ENCODE measurements at regions not wholly inside any gene's neighbourhood (a gene's known extent, or its start where the extent isn't known, plus 50 kb on each side); places are given as distances from the start of the nearest gene placed in this dataset.
"Not testable (repeated sequence)": the region's sequence is repeated elsewhere in the genome, so short reads cannot be mapped to it uniquely, and the experiment has no call there.

DNA sequence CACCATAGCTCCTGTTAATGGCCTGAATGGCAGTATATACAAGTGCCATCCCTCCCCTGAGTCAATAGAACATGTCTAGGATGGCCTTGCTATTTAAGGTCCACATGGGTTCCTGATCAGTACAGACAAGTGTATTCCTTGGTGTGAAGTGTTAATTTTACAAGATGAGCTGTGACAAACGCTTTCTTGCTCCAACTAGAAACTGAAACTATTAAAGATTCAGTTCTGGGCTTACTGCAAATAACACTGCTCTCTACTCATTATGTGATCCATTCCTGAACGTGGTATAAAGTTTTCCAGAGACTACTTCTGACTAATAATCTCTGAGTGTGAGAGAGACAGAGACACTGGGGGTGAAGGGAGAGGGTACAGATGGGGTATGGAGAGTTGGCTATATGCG is 198.0 kb upstream of the FBXL4 start:
- intact Hi-C loops (cut with micrococcal nuclease) = no loop called here
- no peak overlapping the region for H3K27ac Mint-ChIP-seq (ENCODE audit: low read depth, unreplicated experiment)
- H3K36me3 Mint-ChIP-seq (ENCODE audit: insufficient read depth, unreplicated experiment) = no peaks in the 10 kb centered on the region
- H3K4me3 Mint-ChIP-seq (ENCODE audit: unreplicated experiment) = no peak overlapping the region
- H3K4me1 Mint-ChIP-seq (ENCODE audit: insufficient read depth, unreplicated experiment) = no peaks in the 10 kb centered on the region
- POLR2A ChIA-PET = no interaction called here
- CTCF ChIA-PET = interaction anchor here (0.6 to 2.5 kb wide), 4 partner anchors 26 to 897 kb away, joined by 3 to 12 read pairs (median 4); no protein-coding TSS in a partner anchor
- H3K9me3 Mint-ChIP-seq (ENCODE audit: unreplicated experiment) = no peaks in the 10 kb centered on the region
- TF ChIP-seq, protein P1, sequence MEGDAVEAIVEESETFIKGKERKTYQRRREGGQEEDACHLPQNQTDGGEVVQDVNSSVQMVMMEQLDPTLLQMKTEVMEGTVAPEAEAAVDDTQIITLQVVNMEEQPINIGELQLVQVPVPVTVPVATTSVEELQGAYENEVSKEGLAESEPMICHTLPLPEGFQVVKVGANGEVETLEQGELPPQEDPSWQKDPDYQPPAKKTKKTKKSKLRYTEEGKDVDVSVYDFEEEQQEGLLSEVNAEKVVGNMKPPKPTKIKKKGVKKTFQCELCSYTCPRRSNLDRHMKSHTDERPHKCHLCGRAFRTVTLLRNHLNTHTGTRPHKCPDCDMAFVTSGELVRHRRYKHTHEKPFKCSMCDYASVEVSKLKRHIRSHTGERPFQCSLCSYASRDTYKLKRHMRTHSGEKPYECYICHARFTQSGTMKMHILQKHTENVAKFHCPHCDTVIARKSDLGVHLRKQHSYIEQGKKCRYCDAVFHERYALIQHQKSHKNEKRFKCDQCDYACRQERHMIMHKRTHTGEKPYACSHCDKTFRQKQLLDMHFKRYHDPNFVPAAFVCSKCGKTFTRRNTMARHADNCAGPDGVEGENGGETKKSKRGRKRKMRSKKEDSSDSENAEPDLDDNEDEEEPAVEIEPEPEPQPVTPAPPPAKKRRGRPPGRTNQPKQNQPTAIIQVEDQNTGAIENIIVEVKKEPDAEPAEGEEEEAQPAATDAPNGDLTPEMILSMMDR (IDR thresholded peaks at IDR 0.05; ENCODE audit: unreplicated experiment) = no peak
- no TSS peak for BruUV-seq (replicated peaks)
- peaks cover 37% of the 10 kb centered on the region for H3K27me3 Mint-ChIP-seq (ENCODE audit: insufficient read depth, unreplicated experiment)
- no peak for DNase-seq (ENCODE audit: unreplicated experiment)

DNA sequence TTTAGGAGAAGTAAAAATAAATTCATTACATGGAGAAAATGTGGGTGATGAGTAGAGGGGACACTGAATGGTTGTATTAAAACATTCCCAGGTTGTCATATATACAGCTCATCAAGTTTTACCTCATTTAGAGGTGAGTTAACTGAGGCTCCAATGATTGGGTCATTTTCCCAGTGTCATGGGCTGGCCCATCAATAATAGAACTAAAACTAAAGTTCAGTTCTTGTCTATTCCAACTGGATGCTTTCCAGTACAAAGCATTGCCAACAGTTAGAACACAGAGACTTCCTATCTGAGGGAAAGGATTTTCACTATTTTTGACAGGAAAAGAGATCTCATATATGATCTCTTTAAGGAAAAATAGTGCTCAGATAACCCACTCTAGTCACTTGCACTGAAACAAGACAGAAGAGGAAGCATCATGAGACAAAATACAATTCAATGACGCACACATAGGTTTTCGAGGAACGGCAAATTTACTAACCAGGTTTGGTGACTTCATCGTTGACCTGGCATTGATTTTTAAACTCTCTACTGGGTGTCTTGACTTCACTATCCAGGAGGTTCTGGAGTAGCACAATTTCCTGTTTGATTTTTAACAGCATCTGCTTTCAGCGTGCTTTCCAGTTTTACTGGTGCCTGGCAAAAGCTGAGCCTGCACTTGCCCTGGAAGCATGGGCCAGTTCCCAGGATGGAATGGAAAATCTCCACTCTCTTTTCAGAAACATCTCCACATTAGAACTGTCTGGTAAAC is 195.5 kb upstream of the FBXL4 start:
- no peaks in the 10 kb centered on the region for H3K4me1 Mint-ChIP-seq (ENCODE audit: insufficient read depth, unreplicated experiment)
- ChIA-PET POLR2A (interaction anchor here (0.6 kb wide), 1 partner anchor 654 kb away, joined by 3 read pairs; no protein-coding TSS in a partner anchor), CTCF (interaction anchor here (1.2 to 2.5 kb wide), 2 partner anchors 12 to 99 kb away, joined by 3 to 12 read pairs; no protein-coding TSS in a partner anchor)
- no peaks in the 10 kb centered on the region for H3K36me3 Mint-ChIP-seq (ENCODE audit: insufficient read depth, unreplicated experiment)
- BruUV-seq (replicated peaks) = no TSS peak
- no peak for DNase-seq (ENCODE audit: unreplicated experiment)
- no peak overlapping the region for H3K4me3 Mint-ChIP-seq (ENCODE audit: unreplicated experiment)
- H3K27me3 Mint-ChIP-seq (ENCODE audit: insufficient read depth, unreplicated experiment) = peaks cover 39% of the 10 kb centered on the region
- intact Hi-C loops (cut with micrococcal nuclease) = no loop called here
- H3K27ac Mint-ChIP-seq (ENCODE audit: low read depth, unreplicated experiment) = no peak overlapping the region
- TF ChIP-seq, protein P1 (IDR thresholded peaks at IDR 0.05; ENCODE audit: unreplicated experiment) = no peak
- no peaks in the 10 kb centered on the region for H3K9me3 Mint-ChIP-seq (ENCODE audit: unreplicated experiment)

DNA sequence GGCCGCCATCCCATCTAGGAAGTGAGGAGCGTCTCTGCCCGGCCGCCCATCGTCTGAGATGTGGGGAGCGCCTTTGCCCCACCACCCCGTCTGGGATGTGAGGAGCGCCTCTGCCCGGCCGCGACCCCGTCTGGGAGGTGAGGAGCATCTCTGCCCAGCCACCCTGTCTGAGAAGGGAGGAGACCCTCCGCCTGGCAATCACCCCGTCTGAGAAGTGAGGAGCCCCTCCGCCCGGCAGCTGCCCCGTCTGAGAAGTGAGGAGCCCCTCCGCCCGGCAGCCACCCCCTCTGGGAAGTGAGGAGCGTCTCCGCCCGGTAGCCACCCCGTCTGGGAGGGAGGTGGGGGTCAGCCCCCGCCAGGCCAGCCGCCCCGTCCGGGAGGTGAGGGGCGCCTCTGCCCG is 194.2 kb upstream of the FBXL4 start:
- BruUV-seq (replicated peaks); intact Hi-C loops (cut with micrococcal nuclease); H3K9me3 Mint-ChIP-seq (ENCODE audit: unreplicated experiment); DNase-seq (ENCODE audit: unreplicated experiment); H3K4me3 Mint-ChIP-seq (ENCODE audit: unreplicated experiment); POLR2A ChIA-PET; H3K27ac Mint-ChIP-seq (ENCODE audit: low read depth, unreplicated experiment); H3K4me1 Mint-ChIP-seq (ENCODE audit: insufficient read depth, unreplicated experiment); H3K36me3 Mint-ChIP-seq (ENCODE audit: insufficient read depth, unreplicated experiment): not testable (repeated sequence)
- H3K27me3 Mint-ChIP-seq (ENCODE audit: insufficient read depth, unreplicated experiment) = peaks cover 48% of the 10 kb centered on the region
- CTCF ChIA-PET = interaction anchor here (0.6 to 1.1 kb wide), 2 partner anchors 22 to 101 kb away, joined by 3 read pairs; no protein-coding TSS in a partner anchor

DNA sequence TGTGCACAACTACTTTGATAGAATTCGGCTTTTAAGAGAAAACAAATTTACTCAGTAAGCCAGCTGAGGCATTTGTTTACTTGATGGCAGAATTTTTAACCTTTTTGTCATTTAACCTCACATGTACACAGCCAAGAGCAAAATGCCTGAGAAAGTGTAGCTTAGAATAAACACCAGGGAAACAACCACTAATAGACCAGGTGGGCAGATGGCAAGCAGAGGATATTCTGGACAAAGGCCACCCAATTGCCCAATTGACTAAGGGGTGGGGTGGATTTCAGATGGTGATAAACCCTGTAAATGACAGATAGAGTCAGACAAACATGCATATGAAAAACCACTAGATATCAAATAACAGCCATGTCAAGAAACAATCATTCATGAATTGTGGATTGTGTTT is 190.7 kb upstream of the FBXL4 start:
- Mint-ChIP-seq H3K27me3 (ENCODE audit: insufficient read depth, unreplicated experiment) (peaks cover 37% of the 10 kb centered on the region), H3K36me3 (ENCODE audit: insufficient read depth, unreplicated experiment) (no peaks in the 10 kb centered on the region), H3K4me3 (ENCODE audit: unreplicated experiment) (no peak overlapping the region), H3K9me3 (ENCODE audit: unreplicated experiment) (no peaks in the 10 kb centered on the region), H3K27ac (ENCODE audit: low read depth, unreplicated experiment) (no peak overlapping the region), H3K4me1 (ENCODE audit: insufficient read depth, unreplicated experiment) (no peaks in the 10 kb centered on the region)
- TF ChIP-seq, protein P1 (IDR thresholded peaks at IDR 0.05; ENCODE audit: unreplicated experiment) = no peak
- no peak for DNase-seq (ENCODE audit: unreplicated experiment)
- CTCF ChIA-PET = interaction anchor here (1.0 to 1.5 kb wide), 2 partner anchors 19 to 104 kb away, joined by 3 to 5 read pairs; no protein-coding TSS in a partner anchor
- no TSS peak for BruUV-seq (replicated peaks)
- POLR2A ChIA-PET = no interaction called here
- intact Hi-C loops (cut with micrococcal nuclease) = no loop called here

All from MCF 10A (cell line).